HG02870 (cell line): ENCODE measurements at regions not wholly inside any gene's neighbourhood (a gene's known extent, or its start where the extent isn't known, plus 50 kb on each side); places are given as distances from the start of the nearest gene placed in this dataset.

Experiments
- ATAC-seq: cut with Tn5 transposase; IDR thresholded peaks from one replicate; pipeline ENCODE4 v1.9.1; 2021; ENCODE audit warnings: mild to moderate bottlenecking, moderate library complexity; ENCODE audit not compliant: unreplicated experiment

- no peak for ATAC-seq
Observed at GRCh38 chr5:17690473-17690872, 56.2 kb downstream of the TAF11L14 start.

GRCh38 chr5:17691762-17692161 is 57.5 kb downstream of the TAF11L14 start:
- no peak for ATAC-seq

- ATAC-seq: no peak
Observed at GRCh38 chr5:17694371-17694770, 60.1 kb downstream of the TAF11L14 start.

- no peak for ATAC-seq
Observed at GRCh38 chr5:17694914-17695313, 60.7 kb downstream of the TAF11L14 start.

GRCh38 chr5:17696627-17697026 is 62.4 kb downstream of the TAF11L14 start:
- no peak for ATAC-seq

GRCh38 chr5:17697671-17698070 is 63.4 kb downstream of the TAF11L14 start:
- ATAC-seq: no peak

GRCh38 chr5:17709011-17709710 is 74.9 kb downstream of the TAF11L14 start:
- ATAC-seq: no peak

- ATAC-seq: no peak
Observed at GRCh38 chr5:17713301-17713700, 79.0 kb downstream of the TAF11L14 start.

GRCh38 chr5:17714186-17714585 is 79.9 kb downstream of the TAF11L14 start:
- ATAC-seq: no peak

- no peak for ATAC-seq
Observed at GRCh38 chr5:17719592-17719991, 85.3 kb downstream of the TAF11L14 start.

GRCh38 chr5:17720071-17720470 is 85.8 kb downstream of the TAF11L14 start:
- ATAC-seq: no peak

GRCh38 chr5:17723876-17724275 is 89.6 kb downstream of the TAF11L14 start:
- ATAC-seq: no peak

- no peak for ATAC-seq
Observed at GRCh38 chr5:17727098-17727497, 92.8 kb downstream of the TAF11L14 start.

- no peak for ATAC-seq
Observed at GRCh38 chr5:17730421-17730820, 96.2 kb downstream of the TAF11L14 start.

GRCh38 chr5:17732351-17732923 is 98.2 kb downstream of the TAF11L14 start:
- no peak for ATAC-seq

- no peak for ATAC-seq
Observed at GRCh38 chr5:17734011-17734410, 99.8 kb downstream of the TAF11L14 start.

- ATAC-seq: no peak
Observed at GRCh38 chr5:17735761-17736160, 101.5 kb downstream of the TAF11L14 start.

- no peak for ATAC-seq
Observed at GRCh38 chr5:17737092-17737491, 102.8 kb downstream of the TAF11L14 start.

GRCh38 chr5:17738446-17738845 is 104.2 kb downstream of the TAF11L14 start:
- no peak for ATAC-seq

GRCh38 chr5:17743580-17744435 is 109.5 kb downstream of the TAF11L14 start:
- ATAC-seq: no peak

- ATAC-seq: no peak
Observed at GRCh38 chr5:17748201-17748600, 113.9 kb downstream of the TAF11L14 start.

GRCh38 chr5:17748941-17749340 is 114.7 kb downstream of the TAF11L14 start:
- ATAC-seq: no peak
